GM12878 (cell line): ENCODE measurements at regions not wholly inside any gene's neighbourhood (a gene's known extent, or its start where the extent isn't known, plus 50 kb on each side); places are given as distances from the start of the nearest gene placed in this dataset.

Experiments used
- ATF2 ChIP-seq: IDR thresholded peaks from 2 replicates; pipeline ENCODE4 v1.6.1; 2012; ENCODE audit warnings: low read length, inconsistent platforms
- BMI1 ChIP-seq: fragments of 450-650 bp; IDR thresholded peaks from 2 replicates; pipeline ENCODE4 v1.6.1; 2016; ENCODE audit warnings: mild to moderate bottlenecking, moderate library complexity, borderline replicate concordance
- CBFB ChIP-seq: IDR thresholded peaks from 2 replicates; pipeline ENCODE4 v1.6.1; 2016; ENCODE audit warnings: antibody characterized with exemption, low read depth
- CHD4 ChIP-seq: fragments of 200-600 bp; sonication (generic); IDR thresholded peaks from 2 replicates; pipeline ENCODE4 v1.6.1; 2016; ENCODE audit warnings: mild to moderate bottlenecking
- CUX1 ChIP-seq: IDR thresholded peaks from 2 replicates; pipeline ENCODE4 v1.6.1; 2012; ENCODE audit warnings: improper control_type of control experiment, low read depth, low read length; ENCODE audit not compliant: insufficient replicate concordance
- ESRRA ChIP-seq: IDR thresholded peaks from 2 replicates; pipeline ENCODE4 v1.6.1; 2012; ENCODE audit warnings: mild to moderate bottlenecking, low read length, improper control_type of control experiment
- IRF4 ChIP-seq: IDR thresholded peaks from 2 replicates; pipeline ENCODE4 v1.6.1; 2011; ENCODE audit warnings: low read depth, low read length
- LARP7 ChIP-seq: fragments of 450-650 bp; IDR thresholded peaks from 2 replicates; pipeline ENCODE4 v1.6.1; 2017; ENCODE audit warnings: mild to moderate bottlenecking
- MTA3 ChIP-seq: IDR thresholded peaks from 2 replicates; pipeline ENCODE4 v1.6.1; 2012; ENCODE audit warnings: low read length, inconsistent platforms, borderline replicate concordance
- NFIC ChIP-seq: IDR thresholded peaks from 2 replicates; pipeline ENCODE4 v1.6.1; 2012; ENCODE audit warnings: low read depth, mild to moderate bottlenecking, inconsistent platforms, low read length, moderate library complexity
- PML ChIP-seq: IDR thresholded peaks from 2 replicates; pipeline ENCODE4 v1.6.1; 2012; ENCODE audit warnings: low read length, inconsistent platforms
- RB1 ChIP-seq: fragments of 450-650 bp; formaldehyde crosslinking; IDR thresholded peaks from 2 replicates; pipeline ENCODE4 v1.6.1; 2017; ENCODE audit warnings: mild to moderate bottlenecking, borderline replicate concordance
- SKIL ChIP-seq: fragments of 450-650 bp; IDR thresholded peaks from 2 replicates; pipeline ENCODE4 v1.6.1; 2017; ENCODE audit warnings: mild to moderate bottlenecking, low read depth, inconsistent platforms; ENCODE audit not compliant: poor library complexity, severe bottlenecking
- SPI1 ChIP-seq: IDR thresholded peaks from 2 replicates; pipeline ENCODE4 v1.6.1; 2011; ENCODE audit warnings: low read depth, mild to moderate bottlenecking, low read length, moderate library complexity, borderline replicate concordance; ENCODE audit not compliant: insufficient read depth
- STAT1 ChIP-seq: fragments of 450-650 bp; conservative IDR thresholded peaks from 2 replicates; pipeline ENCODE4 v1.6.1; 2014; ENCODE audit warnings: antibody characterized with exemption, mild to moderate bottlenecking
- TCF3 ChIP-seq: IDR thresholded peaks from 2 replicates; pipeline ENCODE4 v1.6.1; 2012; ENCODE audit warnings: low read depth, mild to moderate bottlenecking, low read length, borderline replicate concordance; ENCODE audit not compliant: insufficient read depth
- ZBED1 ChIP-seq: IDR thresholded peaks from 2 replicates; pipeline ENCODE4 v1.6.1; 2016; ENCODE audit warnings: borderline replicate concordance
- ZBTB4 ChIP-seq: fragments of 450-650 bp; formaldehyde crosslinking; IDR thresholded peaks from 2 replicates; pipeline ENCODE4 v1.4.0; 2022; ENCODE audit warnings: mild to moderate bottlenecking, moderate library complexity
- ZZZ3 ChIP-seq: IDR thresholded peaks from 2 replicates; pipeline ENCODE4 v1.6.1; 2011; ENCODE audit warnings: low read depth; ENCODE audit not compliant: control insufficient read depth, insufficient read length

GRCh38 chr1:79777481-79778219 lies 771.1 kb upstream of the ADGRL4 start (continued):
- no peak for TF ChIP-seq ZBTB4 (CRISPR knock-in tag)
- no peak for TF ChIP-seq MTA3
- TF ChIP-seq ESRRA = no peak
- TF ChIP-seq SKIL = no peak
- TF ChIP-seq CBFB = no peak
- no peak for TF ChIP-seq RB1
- TF ChIP-seq ATF2 = no peak
- no peak for TF ChIP-seq STAT1
- TF ChIP-seq ZZZ3 = no peak
- no peak for TF ChIP-seq TCF3
- no peak for TF ChIP-seq ZBED1
- 0 out of 2 replicates have a peak, but pooled peaks have one; percentile 35 for TF ChIP-seq IRF4
- no peak for TF ChIP-seq LARP7
- no peak; the same call in 1 of the 2 replicates for TF ChIP-seq NFIC
- TF ChIP-seq PML = no peak
- no peak for TF ChIP-seq CUX1
- no peak for TF ChIP-seq BMI1
- no peak for TF ChIP-seq CHD4
- peak; percentile 96 for TF ChIP-seq SPI1
